Glomerular endothelial cell (primary cell): ENCODE measurements at regions not wholly inside any gene's neighbourhood (a gene's known extent, or its start where the extent isn't known, plus 50 kb on each side); places are given as distances from the start of the nearest gene placed in this dataset.
"Not testable (repeated sequence)": the region's sequence is repeated elsewhere in the genome, so short reads cannot be mapped to it uniquely, and the experiment has no call there.

Experiments
- DNase-seq: peaks from one replicate; pipeline ENCODE4 v3.0.0-alpha.2; 2011; ENCODE audit warnings: low read depth, low spot score; ENCODE audit errors: extremely low read depth

GRCh38 chr3:145906301-145906700 lies 254.7 kb downstream of the PLOD2 start:
- no peak for DNase-seq

- DNase-seq, result no peak
These were observed 254.2 kb downstream of the PLOD2 start for GRCh38 chr3:145906755-145907154.

- no peak for DNase-seq
These were observed 250.0 kb downstream of the PLOD2 start for GRCh38 chr3:145911016-145911415.

GRCh38 chr3:145915787-145916186 lies 245.2 kb downstream of the PLOD2 start:
- DNase-seq, result no peak

GRCh38 chr3:145927736-145928135 lies 233.2 kb downstream of the PLOD2 start:
- DNase-seq, result not testable (repeated sequence)

GRCh38 chr3:145936971-145937370 lies 224.0 kb downstream of the PLOD2 start:
- DNase-seq, result no peak

GRCh38 chr3:145939431-145939830 lies 221.6 kb downstream of the PLOD2 start:
- DNase-seq, result no peak

GRCh38 chr3:145942052-145942451 lies 218.9 kb downstream of the PLOD2 start:
- no peak for DNase-seq

GRCh38 chr3:145943952-145944351 lies 217.0 kb downstream of the PLOD2 start:
- no peak for DNase-seq

- no peak for DNase-seq
These were observed 209.5 kb downstream of the PLOD2 start for GRCh38 chr3:145951441-145951840.

- DNase-seq, result no peak
These were observed 208.4 kb downstream of the PLOD2 start for GRCh38 chr3:145952536-145952935.

- no peak for DNase-seq
These were observed 207.7 kb downstream of the PLOD2 start for GRCh38 chr3:145953316-145953715.

GRCh38 chr3:145959457-145960088 lies 201.4 kb downstream of the PLOD2 start:
- DNase-seq, result no peak

GRCh38 chr3:145963111-145963510 lies 197.9 kb downstream of the PLOD2 start:
- no peak for DNase-seq

GRCh38 chr3:145967043-145967442 lies 193.9 kb downstream of the PLOD2 start:
- DNase-seq, result no peak

- no peak for DNase-seq
These were observed 189.8 kb downstream of the PLOD2 start for GRCh38 chr3:145971186-145971585.

- no peak for DNase-seq
These were observed 188.1 kb downstream of the PLOD2 start for GRCh38 chr3:145972851-145973250.

- no peak for DNase-seq
These were observed 179.9 kb downstream of the PLOD2 start for GRCh38 chr3:145981056-145981455.

GRCh38 chr3:145983101-145983500 lies 177.9 kb downstream of the PLOD2 start:
- DNase-seq, result no peak
